ENCODE measurements at regions not wholly inside any gene's neighbourhood (a gene's known extent, or its start where the extent isn't known, plus 50 kb on each side); places are given as distances from the start of the nearest gene placed in this dataset.

DNA sequence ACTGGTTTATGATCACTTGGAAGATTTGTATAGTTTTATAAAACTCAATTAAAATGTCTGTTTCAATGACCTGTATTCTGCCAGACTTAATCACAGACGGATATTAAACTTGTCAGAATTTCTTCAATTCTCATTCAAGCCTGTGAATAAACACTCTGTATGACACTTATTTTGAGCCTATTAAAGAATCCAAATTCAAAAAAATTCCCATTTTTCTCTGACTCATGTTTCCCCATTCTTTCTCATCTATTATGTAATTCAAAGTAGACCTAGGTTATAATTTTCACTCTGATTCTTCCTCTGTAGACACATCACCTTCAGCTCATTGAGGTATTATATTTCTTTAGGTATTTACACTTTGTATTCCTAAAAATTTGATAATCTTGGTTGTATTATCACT lies 166.1 kb downstream of the TMA16 start:
- TF ChIP-seq, protein P1, sequence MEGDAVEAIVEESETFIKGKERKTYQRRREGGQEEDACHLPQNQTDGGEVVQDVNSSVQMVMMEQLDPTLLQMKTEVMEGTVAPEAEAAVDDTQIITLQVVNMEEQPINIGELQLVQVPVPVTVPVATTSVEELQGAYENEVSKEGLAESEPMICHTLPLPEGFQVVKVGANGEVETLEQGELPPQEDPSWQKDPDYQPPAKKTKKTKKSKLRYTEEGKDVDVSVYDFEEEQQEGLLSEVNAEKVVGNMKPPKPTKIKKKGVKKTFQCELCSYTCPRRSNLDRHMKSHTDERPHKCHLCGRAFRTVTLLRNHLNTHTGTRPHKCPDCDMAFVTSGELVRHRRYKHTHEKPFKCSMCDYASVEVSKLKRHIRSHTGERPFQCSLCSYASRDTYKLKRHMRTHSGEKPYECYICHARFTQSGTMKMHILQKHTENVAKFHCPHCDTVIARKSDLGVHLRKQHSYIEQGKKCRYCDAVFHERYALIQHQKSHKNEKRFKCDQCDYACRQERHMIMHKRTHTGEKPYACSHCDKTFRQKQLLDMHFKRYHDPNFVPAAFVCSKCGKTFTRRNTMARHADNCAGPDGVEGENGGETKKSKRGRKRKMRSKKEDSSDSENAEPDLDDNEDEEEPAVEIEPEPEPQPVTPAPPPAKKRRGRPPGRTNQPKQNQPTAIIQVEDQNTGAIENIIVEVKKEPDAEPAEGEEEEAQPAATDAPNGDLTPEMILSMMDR (IDR thresholded peaks at IDR 0.05), result no peak
- no peak for TF ChIP-seq POLR2A (IDR thresholded peaks at IDR 0.05)

All from heart left ventricle (tissue), 13 donors.